ENCODE measurements at regions not wholly inside any gene's neighbourhood (a gene's known extent, or its start where the extent isn't known, plus 50 kb on each side); places are given as distances from the start of the nearest gene placed in this dataset.

GRCh38 chr2:150570712-150571111 is 83.2 kb upstream of the RND3 start:
- DNase-seq (ENCODE audit: low spot score): no peak
- Histone ChIP-seq H3K9ac (ENCODE audit: low read depth in 1 of 2, low read length in 2 of 2) (no peak overlapping the region), H3K4me3 (ENCODE audit: low read depth in 1 of 3, low read length in 3 of 3) (no peak overlapping the region), H3K27ac (ENCODE audit: low read depth in 1 of 2, low read length in 2 of 2) (no peak overlapping the region), H3K9me3 (ENCODE audit: control insufficient read depth in 4 of 4, low read length in 3 of 4) (no peaks in the 10 kb centered on the region), H3K4me1 (ENCODE audit: control insufficient read depth in 4 of 4, insufficient read depth in 4 of 4, low read length in 3 of 4) (no peaks in the 10 kb centered on the region), H3K27me3 (ENCODE audit: control insufficient read depth in 4 of 4, insufficient read depth in 4 of 4, low read length in 3 of 4) (no peaks in the 10 kb centered on the region), H3K36me3 (ENCODE audit: control insufficient read depth in 4 of 4, insufficient read depth in 3 of 4, low read depth in 1 of 4, low read length in 3 of 4) (no peaks in the 10 kb centered on the region)
- no peak for TF ChIP-seq FOXA2 (IDR thresholded peaks at IDR 0.05)
- TF ChIP-seq NR2F2 (IDR thresholded peaks at IDR 0.05): no peak
- no peak for TF ChIP-seq SP1 (IDR thresholded peaks at IDR 0.05)
- no peak for TF ChIP-seq MAX (IDR thresholded peaks at IDR 0.05)
- no peak for TF ChIP-seq RAD21 (IDR thresholded peaks at IDR 0.05)
- no peak for TF ChIP-seq ATF3 (IDR thresholded peaks at IDR 0.05)
- 94% methylated on average over 1 of the region's 1 CpG for WGBS

GRCh38 chr2:150569761-150570160 is 82.3 kb upstream of the RND3 start:
- WGBS: 96% methylated on average over 4 of the region's 4 CpGs
- Histone ChIP-seq H3K9ac (ENCODE audit: low read depth in 1 of 2, low read length in 2 of 2) (no peak overlapping the region), H3K36me3 (ENCODE audit: control insufficient read depth in 4 of 4, insufficient read depth in 3 of 4, low read depth in 1 of 4, low read length in 3 of 4) (no peaks in the 10 kb centered on the region), H3K9me3 (ENCODE audit: control insufficient read depth in 4 of 4, low read length in 3 of 4) (no peaks in the 10 kb centered on the region), H3K27ac (ENCODE audit: low read depth in 1 of 2, low read length in 2 of 2) (no peak overlapping the region), H3K4me1 (ENCODE audit: control insufficient read depth in 4 of 4, insufficient read depth in 4 of 4, low read length in 3 of 4) (no peaks in the 10 kb centered on the region), H3K4me3 (ENCODE audit: low read depth in 1 of 3, low read length in 3 of 3) (no peak overlapping the region), H3K27me3 (ENCODE audit: control insufficient read depth in 4 of 4, insufficient read depth in 4 of 4, low read length in 3 of 4) (no peaks in the 10 kb centered on the region)
- DNase-seq (ENCODE audit: low spot score): no peak
- TF ChIP-seq JUND (IDR thresholded peaks at IDR 0.05) (no peak), TAF1 (conservative IDR thresholded peaks at IDR 0.05) (no peak), FOXA1 (IDR thresholded peaks at IDR 0.05) (no peak), REST (IDR thresholded peaks at IDR 0.05) (no peak), HNF4A (conservative IDR thresholded peaks at IDR 0.05) (no peak), YY1 (IDR thresholded peaks at IDR 0.05) (no peak), SP1 (IDR thresholded peaks at IDR 0.05) (no peak)

- no peak overlapping the region for H3K27ac ChIP-seq (ENCODE audit: low read depth in 1 of 2, low read length in 2 of 2)
- no peaks in the 10 kb centered on the region for H3K27me3 ChIP-seq (ENCODE audit: control insufficient read depth in 4 of 4, insufficient read depth in 4 of 4, low read length in 3 of 4)
- WGBS: 92% methylated on average over 4 of the region's 4 CpGs
- H3K9ac ChIP-seq (ENCODE audit: low read depth in 1 of 2, low read length in 2 of 2): no peak overlapping the region
- no peak for TF ChIP-seq ATF3 (IDR thresholded peaks at IDR 0.05)
- no peak for TF ChIP-seq YY1 (IDR thresholded peaks at IDR 0.05)
- TF ChIP-seq HNF4G (IDR thresholded peaks at IDR 0.05): no peak
- TF ChIP-seq RXRA (IDR thresholded peaks at IDR 0.05): no peak
- no peak for TF ChIP-seq SP1 (IDR thresholded peaks at IDR 0.05)
- TF ChIP-seq GABPA (IDR thresholded peaks at IDR 0.05 in 1 of 2, conservative IDR thresholded peaks at IDR 0.05 in 1 of 2): no peak
- no peak for TF ChIP-seq FOXA1 (IDR thresholded peaks at IDR 0.05)
- TF ChIP-seq HNF4A (conservative IDR thresholded peaks at IDR 0.05): no peak
- no peak for TF ChIP-seq EGR1 (IDR thresholded peaks at IDR 0.05; ENCODE audit: low read depth in 2 of 2)
- TF ChIP-seq MAX (IDR thresholded peaks at IDR 0.05): no peak
- no peaks in the 10 kb centered on the region for H3K9me3 ChIP-seq (ENCODE audit: control insufficient read depth in 4 of 4, low read length in 3 of 4)
- H3K4me1 ChIP-seq (ENCODE audit: control insufficient read depth in 4 of 4, insufficient read depth in 4 of 4, low read length in 3 of 4): no peaks in the 10 kb centered on the region
- no peak overlapping the region for H3K4me3 ChIP-seq (ENCODE audit: low read depth in 1 of 3, low read length in 3 of 3)
- no peak for DNase-seq (ENCODE audit: low spot score)
- no peaks in the 10 kb centered on the region for H3K36me3 ChIP-seq (ENCODE audit: control insufficient read depth in 4 of 4, insufficient read depth in 3 of 4, low read depth in 1 of 4, low read length in 3 of 4)
These were observed 80.4 kb upstream of the RND3 start for GRCh38 chr2:150567771-150568301.

Data from liver (tissue), 7 donors.